ENCODE measurements at regions not wholly inside any gene's neighbourhood (a gene's known extent, or its start where the extent isn't known, plus 50 kb on each side); places are given as distances from the start of the nearest gene placed in this dataset.

DNA sequence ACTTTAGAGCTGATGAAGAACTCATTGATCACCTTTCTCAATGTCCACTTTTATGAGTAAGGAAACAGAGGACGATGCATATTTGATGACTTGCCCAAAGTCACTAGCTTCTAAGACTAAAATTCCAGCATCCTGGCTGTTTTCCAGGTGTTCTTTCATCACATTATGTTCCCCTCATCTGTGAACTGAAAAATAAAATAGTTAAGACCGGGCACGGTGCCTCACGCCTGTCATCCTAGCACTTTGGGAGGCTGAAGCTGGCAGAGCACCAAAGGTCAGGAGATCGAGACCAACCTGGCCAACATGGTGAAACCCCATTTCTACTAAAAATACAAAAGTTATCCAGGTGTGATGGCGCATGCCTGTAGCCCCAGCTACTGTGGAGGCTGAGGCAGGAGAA is 297.5 kb downstream of the DUSP10 start:
- peaks cover 3% of the 10 kb centered on the region for H3K27me3 Mint-ChIP-seq
- no peaks in the 10 kb centered on the region for H3K9me3 Mint-ChIP-seq (ENCODE audit: low read depth)
- H3K36me3 Mint-ChIP-seq = no peaks in the 10 kb centered on the region
- H3K27ac Mint-ChIP-seq = no peak overlapping the region
- H3K4me3 Mint-ChIP-seq = no peak overlapping the region
- H3K4me1 Mint-ChIP-seq (ENCODE audit: low read depth) = peaks cover 17% of the 10 kb centered on the region

- no peak overlapping the region for H3K4me3 Mint-ChIP-seq
- no peaks in the 10 kb centered on the region for H3K9me3 Mint-ChIP-seq (ENCODE audit: low read depth)
- no peak overlapping the region for H3K27ac Mint-ChIP-seq
- H3K27me3 Mint-ChIP-seq = peaks cover 9% of the 10 kb centered on the region
- peaks cover 15% of the 10 kb centered on the region for H3K4me1 Mint-ChIP-seq (ENCODE audit: low read depth)
- no peaks in the 10 kb centered on the region for H3K36me3 Mint-ChIP-seq
Measured at GRCh38 chr1:221448585-221449175, 293.2 kb downstream of the DUSP10 start.

DNA sequence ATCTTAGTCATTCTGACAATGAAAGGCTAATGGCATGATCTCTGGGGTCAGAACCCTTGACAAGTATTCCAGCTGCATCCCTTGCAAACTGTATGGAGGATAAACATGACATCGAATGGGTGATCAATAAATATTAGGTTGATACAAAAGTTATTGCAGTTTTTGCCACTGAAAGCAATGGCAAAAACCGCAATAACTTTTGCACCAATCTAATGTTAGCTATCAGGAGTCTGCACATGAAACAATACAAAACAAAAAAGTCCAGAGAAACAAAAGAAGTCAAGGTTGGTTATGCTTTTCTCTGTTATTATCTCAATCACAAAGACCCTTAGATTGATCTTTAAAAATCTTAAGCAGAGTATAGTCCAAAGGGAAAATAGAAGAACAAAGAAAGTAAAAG is 292.7 kb downstream of the DUSP10 start:
- Mint-ChIP-seq H3K36me3 (no peaks in the 10 kb centered on the region), H3K27ac (no peak overlapping the region), H3K9me3 (ENCODE audit: low read depth) (no peaks in the 10 kb centered on the region), H3K4me3 (no peak overlapping the region), H3K4me1 (ENCODE audit: low read depth) (peaks cover 15% of the 10 kb centered on the region), H3K27me3 (peaks cover 9% of the 10 kb centered on the region)

GRCh38 chr1:221449801-221450470 is 292.0 kb downstream of the DUSP10 start:
- Mint-ChIP-seq H3K27me3 (peaks cover 9% of the 10 kb centered on the region), H3K27ac (peak overlapping the region; percentile 42), H3K4me1 (ENCODE audit: low read depth) (peaks cover 15% of the 10 kb centered on the region), H3K36me3 (no peaks in the 10 kb centered on the region), H3K4me3 (no peak overlapping the region), H3K9me3 (ENCODE audit: low read depth) (no peaks in the 10 kb centered on the region)

DNA sequence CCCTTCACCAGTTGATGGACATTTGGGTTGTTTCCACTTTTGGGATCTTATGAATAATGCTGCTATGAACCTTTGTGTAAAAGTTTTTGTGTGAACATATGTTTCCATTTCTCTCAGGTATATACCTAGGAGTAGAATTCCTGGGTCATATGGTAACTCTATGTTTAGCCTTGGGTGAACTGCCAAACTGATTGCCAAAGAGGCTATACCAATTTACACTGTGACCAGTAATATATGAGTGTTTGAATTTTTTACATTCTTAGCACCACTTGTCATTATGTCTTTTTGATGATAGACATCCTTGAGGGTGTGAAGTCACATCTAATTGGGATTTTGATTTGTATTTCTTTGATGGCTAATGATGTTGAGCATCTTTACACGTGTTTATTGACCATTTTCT is 290.1 kb downstream of the DUSP10 start:
- Mint-ChIP-seq H3K4me1 (ENCODE audit: low read depth) (peaks cover 15% of the 10 kb centered on the region), H3K27me3 (peaks cover 6% of the 10 kb centered on the region), H3K4me3 (no peak overlapping the region), H3K9me3 (ENCODE audit: low read depth) (no peaks in the 10 kb centered on the region), H3K36me3 (no peaks in the 10 kb centered on the region), H3K27ac (no peak overlapping the region)

DNA sequence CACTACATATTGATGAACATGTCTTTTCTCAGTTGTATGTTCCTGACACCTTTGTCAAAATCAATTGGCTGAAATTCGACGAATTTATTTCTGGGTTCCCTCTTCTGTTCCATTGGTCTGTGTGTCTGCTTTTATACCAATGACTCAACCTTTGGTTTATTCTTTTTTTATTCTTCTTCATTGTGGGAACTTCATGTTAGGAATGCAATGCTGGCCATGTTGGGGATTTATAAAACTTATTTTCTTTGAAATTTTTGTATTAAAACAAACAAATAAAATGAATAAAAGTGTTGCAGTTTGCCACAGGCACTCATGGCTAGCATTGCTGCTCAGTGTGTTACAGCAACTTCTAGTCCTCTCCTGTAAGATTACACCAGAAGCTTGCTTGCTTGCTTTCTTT is 287.8 kb downstream of the DUSP10 start:
- Mint-ChIP-seq H3K4me3 (no peak overlapping the region), H3K27ac (no peak overlapping the region), H3K9me3 (ENCODE audit: low read depth) (no peaks in the 10 kb centered on the region), H3K4me1 (ENCODE audit: low read depth) (peaks cover 15% of the 10 kb centered on the region), H3K36me3 (no peaks in the 10 kb centered on the region), H3K27me3 (peaks cover 8% of the 10 kb centered on the region)

DNA sequence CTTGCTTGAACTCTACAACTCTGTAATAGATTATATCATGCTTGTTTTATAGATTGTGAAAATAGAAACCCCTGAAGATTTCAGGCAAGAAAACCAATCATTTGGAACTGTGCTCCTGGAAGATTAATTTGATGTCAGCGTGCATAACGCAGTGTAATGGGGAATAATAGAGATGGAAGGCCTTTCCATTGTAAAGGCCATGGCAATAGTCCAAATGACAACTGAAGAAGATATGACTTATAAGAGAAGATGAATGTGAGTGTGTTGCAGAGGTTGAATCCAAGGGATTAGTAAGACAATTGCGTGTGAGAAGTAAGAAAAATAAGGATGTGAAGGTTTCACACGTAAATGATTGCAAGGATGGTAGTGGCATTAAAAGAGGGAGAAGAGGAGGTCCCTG is 285.0 kb downstream of the DUSP10 start:
- no peak overlapping the region for H3K4me3 Mint-ChIP-seq
- H3K36me3 Mint-ChIP-seq = no peaks in the 10 kb centered on the region
- H3K27me3 Mint-ChIP-seq = peaks cover 9% of the 10 kb centered on the region
- no peaks in the 10 kb centered on the region for H3K4me1 Mint-ChIP-seq (ENCODE audit: low read depth)
- H3K9me3 Mint-ChIP-seq (ENCODE audit: low read depth) = no peaks in the 10 kb centered on the region
- no peak overlapping the region for H3K27ac Mint-ChIP-seq

DNA sequence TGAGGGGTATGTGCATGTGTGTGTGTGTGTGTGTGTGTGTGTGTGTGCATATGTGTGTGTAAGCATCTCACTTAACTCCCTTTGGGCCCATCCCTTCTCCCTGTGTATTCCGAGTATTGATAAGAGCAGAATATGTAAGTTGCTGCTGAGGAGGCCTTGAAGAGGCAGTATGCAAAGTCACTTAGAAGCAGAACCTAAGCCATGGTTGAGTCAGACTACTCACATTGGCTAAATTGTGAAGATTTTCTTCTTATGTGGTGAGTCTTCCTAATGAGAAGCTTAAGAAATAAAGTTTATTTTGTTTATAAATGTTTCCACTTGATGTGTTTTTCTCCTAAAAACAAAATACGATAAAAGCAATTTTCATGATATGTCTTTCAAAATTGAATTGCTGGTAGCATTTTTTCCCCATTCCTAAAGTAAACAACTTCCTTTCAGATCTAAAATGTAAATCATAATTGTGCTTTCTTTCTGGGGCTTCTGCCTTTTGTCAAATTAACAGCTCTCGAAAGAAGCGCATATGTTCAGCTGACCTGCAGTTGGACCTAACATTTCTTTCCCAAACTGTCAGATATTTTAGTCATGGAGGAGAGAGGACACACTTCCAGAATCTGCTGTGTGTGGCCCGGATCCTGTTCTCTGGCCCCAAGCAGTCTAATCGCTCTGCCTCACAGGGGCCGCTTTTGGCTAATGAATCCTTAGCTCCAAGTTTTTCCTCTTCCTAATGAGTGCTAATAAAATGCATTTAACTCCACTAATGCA is 284.0 kb downstream of the DUSP10 start:
- Mint-ChIP-seq H3K9me3 (ENCODE audit: low read depth) (no peaks in the 10 kb centered on the region), H3K27ac (no peak overlapping the region), H3K4me1 (ENCODE audit: low read depth) (no peaks in the 10 kb centered on the region)

DNA sequence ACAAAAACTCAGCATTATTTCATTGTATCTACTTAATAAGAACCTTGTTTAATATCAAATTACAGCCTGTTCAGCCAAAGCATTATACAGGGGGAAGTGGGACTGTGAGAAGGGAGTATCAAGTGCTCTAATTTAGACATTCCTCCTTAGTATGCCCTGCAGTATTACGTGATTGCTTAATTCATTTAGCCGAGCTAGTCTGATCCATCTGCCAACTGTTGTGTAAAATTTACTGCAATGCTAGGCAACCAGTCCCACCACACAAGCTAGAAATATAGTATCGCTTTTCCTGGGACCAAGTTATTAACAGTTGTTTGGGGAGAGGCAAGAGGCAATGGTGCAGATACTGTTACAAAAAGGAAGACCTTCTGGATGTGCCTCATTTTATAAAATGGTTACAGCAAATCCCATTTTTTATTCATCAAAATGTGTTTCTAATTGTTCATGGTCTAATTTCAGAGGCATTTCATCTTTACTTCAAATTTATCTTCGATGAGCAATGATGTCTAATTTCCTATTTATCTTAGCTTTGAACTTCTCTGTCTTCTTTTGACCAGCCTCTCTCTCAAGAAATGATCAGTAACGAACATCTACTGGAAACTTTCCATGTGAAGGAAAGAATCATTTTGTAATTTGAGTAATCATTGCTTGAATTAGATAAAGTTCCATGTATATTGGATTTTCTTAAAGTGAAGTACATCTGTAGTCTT is 283.3 kb downstream of the DUSP10 start:
- Mint-ChIP-seq H3K27me3 (peaks cover 3% of the 10 kb centered on the region), H3K36me3 (no peaks in the 10 kb centered on the region), H3K27ac (no peak overlapping the region), H3K4me3 (no peak overlapping the region), H3K4me1 (ENCODE audit: low read depth) (no peaks in the 10 kb centered on the region), H3K9me3 (ENCODE audit: low read depth) (no peaks in the 10 kb centered on the region)

More for the DNA sequence above, 284.0 kb downstream of the DUSP10 start:
- no peak overlapping the region for H3K4me3 Mint-ChIP-seq
- H3K27me3 Mint-ChIP-seq = peaks cover 6% of the 10 kb centered on the region
- no peaks in the 10 kb centered on the region for H3K36me3 Mint-ChIP-seq

GRCh38 chr1:221459558-221459957 is 282.3 kb downstream of the DUSP10 start:
- H3K27ac Mint-ChIP-seq = no peak overlapping the region
- H3K36me3 Mint-ChIP-seq = no peaks in the 10 kb centered on the region
- H3K27me3 Mint-ChIP-seq = peaks cover 3% of the 10 kb centered on the region
- H3K4me1 Mint-ChIP-seq (ENCODE audit: low read depth) = no peaks in the 10 kb centered on the region
- H3K9me3 Mint-ChIP-seq (ENCODE audit: low read depth) = no peaks in the 10 kb centered on the region
- no peak overlapping the region for H3K4me3 Mint-ChIP-seq

DNA sequence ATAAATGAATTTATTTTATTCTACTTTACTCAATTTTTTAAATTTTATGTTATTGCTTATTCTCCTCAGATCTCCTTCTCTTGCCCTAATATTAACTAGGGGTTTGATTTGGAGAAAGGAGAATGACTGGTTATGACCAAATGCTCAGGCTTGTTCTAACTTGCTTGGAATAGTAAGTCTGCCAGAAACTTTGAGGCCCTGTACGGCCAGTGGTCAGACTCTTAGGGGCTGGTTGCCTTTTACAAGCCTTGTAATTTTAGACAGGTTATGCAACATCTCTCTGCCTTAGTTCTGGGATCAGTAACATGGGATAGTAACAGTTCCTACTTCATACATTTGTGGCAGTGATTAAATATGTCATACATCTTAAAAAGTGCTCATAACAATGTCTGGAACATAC is 279.5 kb downstream of the DUSP10 start:
- Mint-ChIP-seq H3K36me3 (no peaks in the 10 kb centered on the region), H3K9me3 (ENCODE audit: low read depth) (no peaks in the 10 kb centered on the region)

DNA sequence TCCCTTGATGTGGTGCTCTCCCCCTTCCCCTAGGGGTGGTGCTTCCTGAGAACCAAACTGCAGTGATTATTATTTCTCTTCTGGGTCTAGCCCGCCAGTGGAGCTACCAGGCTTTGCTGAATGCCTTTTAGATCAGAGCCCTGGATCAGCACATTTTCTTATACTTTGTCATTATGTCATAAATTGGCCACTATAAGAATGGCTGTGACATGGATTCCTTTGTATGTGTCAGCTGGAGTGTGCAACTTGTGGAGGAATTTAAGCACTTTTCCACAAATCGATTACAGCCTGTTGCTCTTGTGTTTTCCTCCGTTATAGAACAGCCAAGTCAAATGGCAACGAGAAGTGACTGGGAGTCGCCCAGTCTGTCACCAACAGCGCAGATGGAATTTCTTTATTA is 273.3 kb downstream of the DUSP10 start:
- Mint-ChIP-seq H3K27me3 (peaks cover 14% of the 10 kb centered on the region), H3K9me3 (ENCODE audit: low read depth) (peaks cover 8% of the 10 kb centered on the region), H3K4me1 (ENCODE audit: low read depth) (no peaks in the 10 kb centered on the region), H3K4me3 (no peak overlapping the region), H3K36me3 (no peaks in the 10 kb centered on the region), H3K27ac (no peak overlapping the region)

More for the DNA sequence above, 279.5 kb downstream of the DUSP10 start:
- peaks cover 3% of the 10 kb centered on the region for H3K27me3 Mint-ChIP-seq
- H3K4me1 Mint-ChIP-seq (ENCODE audit: low read depth) = no peaks in the 10 kb centered on the region
- no peak overlapping the region for H3K4me3 Mint-ChIP-seq
- H3K27ac Mint-ChIP-seq = no peak overlapping the region

DNA sequence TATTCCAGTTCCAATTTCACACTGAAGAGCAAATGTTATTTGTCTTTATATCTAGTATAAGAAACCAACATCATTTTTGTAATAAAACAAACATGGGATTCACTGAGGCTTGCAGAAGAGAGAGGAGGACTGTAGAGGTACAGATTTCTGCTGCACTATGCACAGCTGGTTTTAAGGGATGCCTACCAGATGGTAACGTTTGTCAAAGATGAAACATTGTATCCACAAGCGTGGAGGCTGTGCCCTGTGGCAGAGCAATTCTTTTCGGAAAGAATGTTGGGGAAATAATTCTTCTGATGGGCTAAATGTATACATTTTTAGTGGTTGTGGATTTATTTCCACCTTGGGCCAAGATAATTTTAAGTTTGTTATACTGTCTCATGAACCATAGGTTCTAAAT is 272.4 kb downstream of the DUSP10 start:
- no peak overlapping the region for H3K4me3 Mint-ChIP-seq
- H3K36me3 Mint-ChIP-seq = no peaks in the 10 kb centered on the region
- H3K27ac Mint-ChIP-seq = no peak overlapping the region
- H3K27me3 Mint-ChIP-seq = peaks cover 15% of the 10 kb centered on the region
- H3K4me1 Mint-ChIP-seq (ENCODE audit: low read depth) = no peaks in the 10 kb centered on the region
- peaks cover 8% of the 10 kb centered on the region for H3K9me3 Mint-ChIP-seq (ENCODE audit: low read depth)

DNA sequence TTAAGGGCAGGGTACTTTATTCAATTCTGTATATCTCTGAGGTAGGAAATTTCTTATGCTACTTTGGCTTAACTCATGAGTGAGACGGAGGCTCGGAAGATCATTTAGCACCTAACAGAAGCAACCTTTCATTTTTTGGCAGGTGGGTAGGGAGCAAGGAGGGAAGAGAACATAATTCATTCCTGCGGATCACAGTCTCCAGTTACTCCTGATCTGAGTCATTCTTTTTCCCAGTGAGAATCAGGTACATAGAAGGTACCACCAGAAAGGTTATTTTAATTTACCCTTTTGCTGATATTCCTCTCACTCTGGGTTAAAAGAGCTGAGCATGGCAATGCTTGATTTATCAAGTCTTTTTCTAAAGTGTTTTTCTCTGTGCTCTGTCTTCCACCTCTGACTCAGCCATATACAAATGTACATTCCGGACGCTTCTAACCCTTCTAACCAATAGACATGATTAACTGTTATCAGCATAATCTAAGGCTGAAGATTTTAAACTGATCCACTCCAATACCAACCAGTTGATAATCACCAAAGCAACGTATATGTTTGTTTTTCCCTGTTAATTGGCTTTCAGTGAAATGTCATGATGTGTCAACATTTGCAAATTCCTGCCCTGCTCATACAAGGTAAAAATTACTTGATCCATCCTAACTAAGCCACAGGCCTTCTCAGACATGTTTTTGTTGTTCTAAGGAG is 271.7 kb downstream of the DUSP10 start:
- no peaks in the 10 kb centered on the region for H3K36me3 Mint-ChIP-seq
- H3K9me3 Mint-ChIP-seq (ENCODE audit: low read depth) = peaks cover 8% of the 10 kb centered on the region
- H3K27me3 Mint-ChIP-seq = peaks cover 15% of the 10 kb centered on the region
- no peak overlapping the region for H3K4me3 Mint-ChIP-seq
- H3K4me1 Mint-ChIP-seq (ENCODE audit: low read depth) = no peaks in the 10 kb centered on the region
- no peak overlapping the region for H3K27ac Mint-ChIP-seq
